HG03025 (cell line): ENCODE measurements at regions not wholly inside any gene's neighbourhood (a gene's known extent, or its start where the extent isn't known, plus 50 kb on each side); places are given as distances from the start of the nearest gene placed in this dataset.

Experiments used
- ATAC-seq: cut with Tn5 transposase; IDR thresholded peaks from one replicate; pipeline ENCODE4 v1.9.1; 2021; ENCODE audit warnings: mild to moderate bottlenecking, moderate library complexity; ENCODE audit not compliant: unreplicated experiment, low FRiP score

DNA sequence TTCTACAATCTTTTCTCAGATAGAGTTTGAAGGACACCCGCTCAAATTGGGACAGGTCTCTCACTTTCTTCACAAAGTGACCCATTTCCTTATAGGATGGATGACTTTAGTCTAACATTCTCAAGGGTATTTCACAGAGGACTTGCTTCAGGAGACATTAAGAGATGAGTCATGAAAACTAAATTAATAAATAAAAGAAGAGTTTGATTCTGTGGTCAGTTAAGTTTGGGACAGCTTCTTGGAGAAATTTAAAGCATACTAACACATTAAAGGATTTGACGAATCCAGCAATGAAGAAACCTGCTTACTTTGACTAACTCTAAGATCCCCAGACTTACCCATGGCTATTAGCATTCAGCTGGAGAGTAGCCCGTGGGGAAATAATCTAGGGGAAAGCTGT is 95.6 kb upstream of the RAB3GAP2 start:
- ATAC-seq = no peak

GRCh38 chr1:220366269-220366668 is 94.0 kb upstream of the RAB3GAP2 start:
- no peak for ATAC-seq

- no peak for ATAC-seq
These were observed 91.1 kb upstream of the RAB3GAP2 start for GRCh38 chr1:220363196-220363837.

- no peak for ATAC-seq
These were observed 85.0 kb upstream of the RAB3GAP2 start for GRCh38 chr1:220356981-220357850.

GRCh38 chr1:220353229-220354012 is 81.2 kb upstream of the RAB3GAP2 start:
- no peak for ATAC-seq

DNA sequence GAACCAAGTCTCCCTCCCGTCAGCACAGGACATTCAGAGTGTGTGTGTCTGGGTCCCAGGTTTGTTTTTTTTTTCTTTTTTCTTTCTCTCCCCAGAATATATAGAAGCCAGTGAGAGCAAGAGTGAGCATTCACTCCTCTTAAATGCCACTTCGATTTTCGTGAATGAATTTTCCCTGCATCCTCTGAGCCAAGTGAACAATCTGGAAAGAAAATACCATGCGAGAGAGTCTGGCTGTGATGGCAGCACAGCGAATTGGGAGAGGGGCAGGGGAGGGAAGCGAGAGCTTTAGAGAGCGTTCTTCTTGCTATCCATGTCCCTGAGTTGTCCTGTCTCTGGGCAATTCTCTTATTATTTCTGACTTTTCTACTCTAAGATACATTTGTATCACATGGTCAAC is 76.0 kb upstream of the RAB3GAP2 start:
- no peak for ATAC-seq

- ATAC-seq = no peak
These were observed 75.5 kb upstream of the RAB3GAP2 start for GRCh38 chr1:220347654-220348175.

GRCh38 chr1:220344745-220345144 is 72.5 kb upstream of the RAB3GAP2 start:
- no peak for ATAC-seq

GRCh38 chr1:220342853-220343252 is 70.6 kb upstream of the RAB3GAP2 start:
- no peak for ATAC-seq

GRCh38 chr1:220341126-220341525 is 68.9 kb upstream of the RAB3GAP2 start:
- no peak for ATAC-seq

- no peak for ATAC-seq
These were observed 67.3 kb upstream of the RAB3GAP2 start for GRCh38 chr1:220339581-220339980.

- ATAC-seq = no peak
These were observed 66.5 kb upstream of the RAB3GAP2 start for GRCh38 chr1:220338759-220339158.

DNA sequence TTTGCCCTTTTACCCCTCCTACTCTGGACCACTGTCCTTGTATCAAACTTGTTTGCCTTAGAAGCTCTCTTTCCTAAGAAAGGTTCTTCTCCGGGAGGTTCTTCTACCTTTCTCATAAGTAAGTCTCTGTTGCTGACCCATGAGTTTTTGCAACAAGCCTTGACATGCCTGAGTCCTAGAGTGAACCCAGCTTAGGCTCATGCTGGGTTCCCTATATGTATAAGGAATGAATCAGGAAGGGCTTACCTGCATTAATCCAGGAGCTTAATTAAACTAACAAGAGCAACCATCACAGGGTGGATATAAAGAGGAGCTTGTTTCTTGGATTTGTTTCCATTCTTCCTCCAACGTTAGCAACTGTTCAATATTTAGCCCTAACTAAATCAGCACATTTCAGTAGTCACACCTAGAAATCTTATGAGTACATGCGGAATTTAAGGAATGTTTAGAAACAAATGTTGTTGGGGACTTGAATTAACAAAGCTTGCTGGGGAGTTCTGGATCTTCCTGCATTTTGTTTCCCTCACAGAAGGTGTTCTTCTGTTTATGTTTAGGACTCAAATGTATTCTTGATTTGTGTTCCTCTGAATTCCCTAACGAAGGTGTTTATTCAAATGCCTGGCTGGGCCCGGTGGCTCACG is 64.3 kb upstream of the RAB3GAP2 start:
- no peak for ATAC-seq

GRCh38 chr1:220335668-220336067 is 63.4 kb upstream of the RAB3GAP2 start:
- no peak for ATAC-seq

DNA sequence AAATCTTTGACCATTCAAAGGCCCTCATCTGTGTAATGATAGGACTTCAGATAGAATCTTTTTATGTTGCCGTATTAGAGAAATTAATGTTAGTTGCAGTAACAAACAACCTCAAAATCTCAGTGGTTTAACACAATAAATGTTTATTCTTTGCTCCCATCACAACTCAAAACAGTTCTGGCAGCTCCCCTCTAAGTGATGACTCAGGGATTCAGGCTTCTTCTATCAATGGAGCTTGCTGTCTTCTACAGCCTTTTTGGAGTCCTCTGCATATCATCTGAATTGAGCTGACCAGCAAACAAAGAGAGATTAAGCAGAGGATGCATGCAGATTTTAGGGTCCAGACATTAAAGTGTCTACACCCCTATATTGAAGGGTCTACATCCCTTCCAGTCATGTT is 59.1 kb upstream of the RAB3GAP2 start:
- ATAC-seq = no peak

- no peak for ATAC-seq
These were observed 58.0 kb upstream of the RAB3GAP2 start for GRCh38 chr1:220330265-220330664.

DNA sequence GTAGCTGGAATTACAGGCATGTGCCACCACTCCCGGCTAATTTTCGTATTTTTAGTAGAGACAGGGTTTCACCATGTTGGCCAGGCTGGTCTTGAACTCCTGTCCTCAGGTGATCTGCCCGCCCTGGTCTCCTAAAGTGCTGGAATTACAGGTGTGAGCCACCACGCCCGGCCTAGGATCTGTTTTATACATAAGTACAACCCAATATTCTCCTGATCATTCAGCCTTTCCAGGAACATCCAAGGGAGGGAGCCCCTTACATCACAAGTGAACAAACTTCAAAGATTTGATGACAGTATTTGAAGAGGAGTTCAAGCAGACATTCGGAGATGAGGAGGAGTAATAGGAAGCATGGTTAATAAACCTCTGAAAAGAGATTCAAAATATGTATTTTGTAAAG is 54.9 kb upstream of the RAB3GAP2 start:
- no peak for ATAC-seq

DNA sequence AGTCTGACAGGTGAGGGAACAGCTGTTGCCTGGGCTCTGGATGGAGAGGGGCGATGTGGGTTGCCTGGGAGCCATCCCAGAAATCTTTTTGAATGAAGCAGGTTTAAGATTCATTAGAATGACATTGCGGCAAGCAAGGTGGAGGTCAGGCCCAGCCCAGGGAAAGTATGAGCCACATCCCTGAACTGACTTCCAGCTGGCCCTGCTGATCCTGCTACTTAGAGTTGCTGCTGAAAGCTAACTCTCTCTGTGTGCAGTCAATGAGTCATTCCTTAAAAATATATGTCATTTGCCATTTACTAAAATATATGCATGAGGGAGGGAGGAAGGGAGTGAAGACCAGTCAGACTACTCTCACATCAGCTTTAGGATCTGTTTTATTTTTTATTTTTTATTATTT is 54.3 kb upstream of the RAB3GAP2 start:
- no peak for ATAC-seq

GRCh38 chr1:220325306-220325995 is 53.2 kb upstream of the RAB3GAP2 start:
- ATAC-seq = no peak

DNA sequence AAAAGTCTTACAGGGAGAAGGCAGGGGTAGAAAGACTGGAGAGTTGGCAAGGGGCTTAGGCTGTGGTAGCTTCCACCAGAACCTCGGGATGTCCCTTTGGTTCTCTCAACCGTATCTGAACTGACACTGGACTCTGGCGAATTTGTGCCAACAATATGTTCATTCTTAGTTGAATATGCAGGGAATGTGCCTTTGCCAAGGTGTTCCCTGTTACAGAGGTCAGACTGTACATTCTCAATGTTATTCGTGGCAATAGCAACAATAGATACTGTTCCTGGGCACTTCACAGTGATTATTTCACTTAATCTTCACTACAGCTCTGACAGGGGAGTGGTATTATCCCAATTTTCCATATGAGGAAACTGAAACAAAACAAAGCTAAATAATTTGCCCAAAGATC is 51.5 kb upstream of the RAB3GAP2 start:
- no peak for ATAC-seq
